HG02970 (cell line): ENCODE measurements at regions not wholly inside any gene's neighbourhood (a gene's known extent, or its start where the extent isn't known, plus 50 kb on each side); places are given as distances from the start of the nearest gene placed in this dataset.
"Not testable (repeated sequence)": the region's sequence is repeated elsewhere in the genome, so short reads cannot be mapped to it uniquely, and the experiment has no call there.

ENCODE experiments used
- ATAC-seq: cut with Tn5 transposase; IDR thresholded peaks from one replicate; pipeline ENCODE4 v1.9.1; 2021; ENCODE audit warnings: mild to moderate bottlenecking, moderate library complexity, moderate number of reproducible peaks; ENCODE audit not compliant: unreplicated experiment, low FRiP score

- ATAC-seq = no peak
These were observed 97.2 kb downstream of the KDR start for GRCh38 chr4:55028196-55028595.

GRCh38 chr4:55027596-55027995 is 97.8 kb downstream of the KDR start:
- ATAC-seq = no peak

GRCh38 chr4:55025456-55025855 is 99.9 kb downstream of the KDR start:
- not testable (repeated sequence) for ATAC-seq

GRCh38 chr4:55023030-55023429 is 102.4 kb downstream of the KDR start:
- ATAC-seq = no peak

- no peak for ATAC-seq
These were observed 104.2 kb downstream of the KDR start for GRCh38 chr4:55021214-55021613.

- ATAC-seq = no peak
These were observed 105.3 kb downstream of the KDR start for GRCh38 chr4:55020131-55020530.

GRCh38 chr4:55018978-55019377 is 106.4 kb downstream of the KDR start:
- ATAC-seq = no peak

- no peak for ATAC-seq
These were observed 106.9 kb downstream of the KDR start for GRCh38 chr4:55018521-55018920.

GRCh38 chr4:55017406-55017805 is 108.0 kb downstream of the KDR start:
- no peak for ATAC-seq

GRCh38 chr4:55016131-55016530 is 109.3 kb downstream of the KDR start:
- ATAC-seq = no peak

GRCh38 chr4:55014876-55015275 is 110.5 kb downstream of the KDR start:
- no peak for ATAC-seq

GRCh38 chr4:55013431-55013955 is 111.9 kb downstream of the KDR start:
- ATAC-seq = no peak

GRCh38 chr4:55012363-55013230 is 112.8 kb downstream of the KDR start:
- ATAC-seq = no peak

- no peak for ATAC-seq
These were observed 113.6 kb downstream of the KDR start for GRCh38 chr4:55011761-55012160.

- no peak for ATAC-seq
These were observed 114.8 kb downstream of the KDR start for GRCh38 chr4:55010550-55010949.

GRCh38 chr4:55008166-55009056 is 117.0 kb downstream of the KDR start:
- no peak for ATAC-seq

GRCh38 chr4:55005910-55006309 is 119.5 kb downstream of the KDR start:
- ATAC-seq = no peak

GRCh38 chr4:55004831-55005230 is 120.6 kb downstream of the KDR start:
- ATAC-seq = no peak

GRCh38 chr4:55002431-55002830 is 123.0 kb downstream of the KDR start:
- no peak for ATAC-seq

- no peak for ATAC-seq
These were observed 123.9 kb downstream of the KDR start for GRCh38 chr4:55001538-55001937.

GRCh38 chr4:54999003-54999402 is 126.4 kb downstream of the KDR start:
- no peak for ATAC-seq
